Motor neuron (in vitro differentiated cells): ENCODE measurements at regions not wholly inside any gene's neighbourhood (a gene's known extent, or its start where the extent isn't known, plus 50 kb on each side); places are given as distances from the start of the nearest gene placed in this dataset.
A peak's percentile ranks its signal among the peaks of the same experiment; 100 is the strongest.

ENCODE experiments used
- ATAC-seq, 8 experiments: fragments of 200-7000 bp; cut with Tn5 transposase; replicated peaks in 6 of 8; 2 replicates each; pipeline ENCODE4 v1.8.0; 2021; ENCODE audit warnings: mild to moderate bottlenecking in 8 of 8, moderate library complexity in 8 of 8
- H3K27ac ChIP-seq, 2 donors: fragments of 250-450 bp; sonication (Bioruptor Pico); 2 replicates each; pipeline ENCODE4 v1.9.0; 2021; ENCODE audit warnings: antibody characterized with exemption in 2 of 2, mild to moderate bottlenecking in 2 of 2, moderate library complexity in 1 of 2
- H3K4me1 ChIP-seq, 2 donors: fragments of 250-450 bp; sonication (Bioruptor Pico); replicated peaks in 1 of 2; 2 replicates each; pipeline ENCODE4 v1.6.1; 2021; ENCODE audit warnings: antibody characterized with exemption in 2 of 2, mild to moderate bottlenecking in 2 of 2, moderate library complexity in 1 of 2
- H3K4me3 ChIP-seq, 5 donors: fragments of 250-450 bp; sonication (Bioruptor Pico); 2 replicates each; pipeline ENCODE4 v1.9.0; 2021; ENCODE audit warnings: antibody characterized with exemption in 5 of 5, mild to moderate bottlenecking in 5 of 5, moderate library complexity in 4 of 5
- WGBS, 10 experiments: fragments of 450-650 bp; shearing (Covaris generic); methylation state at CpG; one replicate each; pipeline ENCODE4 v1.0.0; 2022; 5-methylcytosine and 5-hydroxymethylcytosine counted together
- in situ Hi-C, 9 experiments: fragments of 400-800 bp; cut with MboI; loops; one replicate each; pipeline ENCODE4 v1.15.0; 2021; ENCODE audit warnings: low sequenced_read_pairs in 9 of 9, low pct_unique_long_range_greater_than_20kb in 2 of 9; ENCODE audit not compliant: unreplicated experiment in 9 of 9

DNA sequence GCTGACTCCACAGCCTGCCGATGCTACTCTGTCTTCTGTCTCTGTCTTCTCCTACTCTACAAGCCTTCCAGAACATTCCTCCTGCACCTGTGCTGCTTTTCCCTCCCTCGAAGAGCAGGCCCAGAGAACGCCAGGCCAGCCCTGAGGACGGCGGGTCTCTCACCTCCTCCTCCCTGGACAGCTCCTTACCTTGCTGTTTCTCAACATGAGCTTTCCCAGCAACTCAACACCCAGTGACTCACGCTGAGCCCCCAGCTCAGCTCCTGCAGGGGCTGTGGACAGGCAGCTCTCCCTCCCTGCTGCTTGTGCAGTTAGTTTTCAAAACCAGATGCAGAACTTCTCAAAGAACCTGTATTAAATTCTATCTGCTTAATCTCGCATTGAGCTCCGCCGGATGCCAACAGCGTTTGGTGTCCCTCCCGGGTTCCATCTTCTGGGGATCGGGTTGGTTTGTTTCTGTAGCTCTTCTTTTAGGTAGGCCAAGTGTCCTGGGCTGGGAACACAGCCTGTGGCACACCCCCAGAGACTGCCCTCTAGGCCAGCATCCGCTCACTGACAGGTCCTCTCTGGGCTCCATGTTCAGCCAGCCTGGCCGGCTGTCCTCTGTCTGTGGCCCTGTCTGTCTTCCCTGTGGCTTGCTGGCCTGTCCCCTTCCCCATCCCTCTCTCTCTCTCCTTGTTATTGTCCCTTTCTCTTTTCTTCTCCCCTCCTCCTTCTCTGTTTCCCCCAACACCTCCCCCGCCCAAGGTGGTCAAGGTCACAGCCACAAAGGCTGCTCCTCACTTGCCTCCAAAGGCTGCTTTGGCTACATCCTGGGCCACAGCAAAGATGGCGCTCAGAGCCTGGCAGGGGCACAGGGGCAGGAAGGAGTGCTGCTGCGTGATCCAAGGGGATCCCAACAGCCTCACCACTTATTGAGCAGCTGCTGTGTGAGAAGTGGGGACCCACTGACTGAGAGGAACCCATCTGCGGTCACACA is 391.0 kb downstream of the MATN1 start:
- in situ Hi-C loops: no loop called here
- no peak overlapping the region for H3K4me3 ChIP-seq
- 27 to 91% (median 79%) methylated on average over 1 to 12 of the region's 18 CpGs; no CpG with 5 or more reads in 1 of the 10 experiments for WGBS, 10 experiments
- no peaks in the 10 kb centered on the region for H3K4me1 ChIP-seq
- ATAC-seq: no peak
- H3K27ac ChIP-seq: no peak overlapping the region

DNA sequence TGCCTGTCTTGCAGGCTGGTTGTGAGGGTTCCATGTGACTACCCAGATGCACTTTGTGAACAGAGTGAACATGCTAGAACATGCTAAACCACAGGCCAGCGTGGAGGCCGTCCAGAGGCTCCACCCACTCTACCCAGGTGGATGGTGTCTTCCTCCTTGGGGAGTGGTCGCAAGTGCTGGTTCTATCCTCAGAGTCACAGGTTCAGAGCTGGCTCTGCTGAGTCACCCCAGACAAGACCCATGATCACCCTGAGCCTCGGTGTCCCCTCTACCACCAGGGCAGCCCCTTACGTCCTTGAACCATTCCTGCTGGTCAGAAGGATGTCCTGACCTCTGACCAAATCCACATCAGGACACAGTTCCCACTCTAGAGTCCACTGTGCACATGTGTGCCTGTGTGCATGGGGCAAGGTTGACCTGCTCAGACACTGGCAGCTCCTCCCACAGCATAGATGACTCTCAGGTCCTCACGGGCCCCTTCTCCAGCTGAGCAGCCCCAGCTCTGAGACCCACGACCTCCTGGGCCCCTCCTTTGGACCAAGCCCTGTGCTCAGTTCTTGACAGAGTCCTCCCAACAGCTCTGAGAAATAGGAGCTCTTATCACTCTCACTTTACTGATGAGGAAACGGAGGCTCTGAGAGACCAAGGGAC is 391.8 kb downstream of the MATN1 start:
- Histone ChIP-seq H3K4me1 (no peaks in the 10 kb centered on the region), H3K27ac (no peak overlapping the region), H3K4me3 (no peak overlapping the region)
- WGBS, 10 experiments: 0 to 97% (median 62%) methylated on average over 1 to 4 of the region's 8 CpGs; no CpG with 5 or more reads in 4 of the 10 experiments
- in situ Hi-C loops: no loop called here
- no peak for ATAC-seq

DNA sequence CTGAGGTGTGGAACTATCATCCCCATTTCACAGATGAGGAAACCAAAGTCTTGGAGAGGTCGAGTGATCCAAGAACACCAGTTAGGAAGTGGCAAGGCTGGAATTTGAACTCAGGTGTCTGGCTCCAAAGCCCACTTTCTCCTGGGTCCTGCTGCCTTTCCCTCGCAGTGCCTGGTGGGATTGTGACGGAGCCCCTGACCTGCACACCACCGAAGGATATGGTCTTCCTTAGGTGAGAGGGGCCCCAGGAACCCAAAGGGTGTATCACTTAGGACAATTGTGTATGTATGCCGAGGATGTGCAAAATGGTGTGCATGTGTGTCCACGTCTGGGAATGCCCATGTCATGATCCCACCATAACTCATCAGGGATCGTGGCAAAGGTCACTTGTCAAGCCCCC is 392.7 kb downstream of the MATN1 start:
- no peak for ATAC-seq
- H3K27ac ChIP-seq: no peak overlapping the region
- H3K4me1 ChIP-seq: no peaks in the 10 kb centered on the region
- WGBS, 10 experiments: 0 to 94% (median 68%) methylated on average over 1 to 4 of the region's 7 CpGs; no CpG with 5 or more reads in 4 of the 10 experiments
- in situ Hi-C loops: no loop called here
- no peak overlapping the region for H3K4me3 ChIP-seq

GRCh38 chr1:30329802-30330557 is 393.4 kb downstream of the MATN1 start:
- 20 to 100% (median 75%) methylated on average over 1 to 11 of the region's 15 CpGs; no CpG with 5 or more reads in 2 of the 10 experiments for WGBS, 10 experiments
- no peak overlapping the region for H3K27ac ChIP-seq
- ATAC-seq: no peak
- no peak overlapping the region for H3K4me3 ChIP-seq
- in situ Hi-C loops: no loop called here
- no peaks in the 10 kb centered on the region for H3K4me1 ChIP-seq

DNA sequence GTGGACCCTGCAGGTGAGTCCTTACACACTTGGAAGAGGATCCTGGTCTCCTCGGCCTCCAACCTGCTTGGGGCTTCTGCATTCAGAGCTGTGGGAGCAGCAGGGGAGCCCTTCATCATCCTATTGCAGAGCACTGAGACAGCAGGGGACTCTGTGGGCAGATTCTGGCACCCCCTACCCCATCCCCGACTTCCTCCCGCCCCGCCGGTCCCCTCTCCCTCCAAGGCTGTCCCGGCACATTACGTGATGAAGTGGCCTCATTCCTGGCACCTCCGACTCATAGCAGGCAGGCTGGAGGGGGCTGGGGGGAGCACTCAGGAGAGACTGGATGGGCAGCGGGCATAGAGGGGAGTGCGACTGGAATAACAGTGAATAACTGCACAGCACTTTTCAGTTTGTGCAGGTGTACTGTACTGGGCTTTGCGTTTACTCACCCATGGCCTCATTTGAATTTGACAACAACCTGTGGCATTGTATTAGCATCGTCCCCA is 394.1 kb downstream of the MATN1 start:
- Histone ChIP-seq H3K4me3 (no peak overlapping the region), H3K27ac (no peak overlapping the region), H3K4me1 (no peaks in the 10 kb centered on the region)
- in situ Hi-C loops: no loop called here
- WGBS, 10 experiments: 0 to 90% (median 62%) methylated on average over 1 to 5 of the region's 12 CpGs; no CpG with 5 or more reads in 6 of the 10 experiments
- ATAC-seq: no peak

DNA sequence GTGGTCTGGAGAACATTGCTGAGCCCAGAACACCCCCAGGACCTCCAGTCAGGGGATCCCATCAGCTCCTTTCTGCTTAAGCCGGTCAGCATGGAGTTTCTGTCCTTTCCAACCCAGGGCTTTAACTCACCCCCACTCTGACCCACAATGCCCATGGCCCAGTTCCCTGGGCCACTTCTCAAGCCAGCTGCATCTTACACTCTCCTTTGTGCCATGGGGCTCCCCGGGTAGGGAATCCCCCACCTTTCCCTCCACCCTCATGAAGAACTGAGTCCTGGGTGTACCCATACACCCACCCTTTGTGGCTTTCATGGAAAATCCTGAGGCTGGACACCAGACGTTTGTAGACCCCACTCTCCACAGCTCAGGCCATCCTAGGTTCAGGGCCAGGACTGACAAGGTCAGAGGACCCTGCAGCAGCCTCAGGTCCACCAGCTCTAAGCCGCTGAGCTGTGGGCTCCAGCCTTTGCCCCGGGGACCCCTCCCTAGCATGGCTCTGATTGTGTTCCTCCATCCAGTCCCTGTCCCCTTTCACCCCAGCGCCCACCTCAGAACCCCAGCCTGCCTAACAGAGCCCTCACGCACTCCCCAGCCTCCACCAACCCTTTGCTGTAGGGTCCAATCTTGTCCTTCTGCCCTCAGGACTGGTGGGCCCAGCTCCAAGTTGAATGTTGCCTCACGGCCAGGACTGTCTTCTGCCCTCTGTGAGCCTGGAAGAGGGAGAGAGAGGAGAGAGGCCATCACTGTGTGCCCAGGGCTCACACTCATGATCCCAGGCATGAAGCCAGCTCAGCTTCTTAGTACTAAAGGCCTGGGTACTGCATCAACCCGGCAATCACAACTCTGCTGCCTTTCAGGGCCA is 394.8 kb downstream of the MATN1 start:
- no peak overlapping the region for H3K27ac ChIP-seq
- in situ Hi-C loops: no loop called here
- no peak overlapping the region for H3K4me3 ChIP-seq
- ATAC-seq: no peak
- H3K4me1 ChIP-seq: no peaks in the 10 kb centered on the region
- 10 to 94% (median 74%) methylated on average over 2 to 4 of the region's 9 CpGs; no CpG with 5 or more reads in 5 of the 10 experiments for WGBS, 10 experiments

DNA sequence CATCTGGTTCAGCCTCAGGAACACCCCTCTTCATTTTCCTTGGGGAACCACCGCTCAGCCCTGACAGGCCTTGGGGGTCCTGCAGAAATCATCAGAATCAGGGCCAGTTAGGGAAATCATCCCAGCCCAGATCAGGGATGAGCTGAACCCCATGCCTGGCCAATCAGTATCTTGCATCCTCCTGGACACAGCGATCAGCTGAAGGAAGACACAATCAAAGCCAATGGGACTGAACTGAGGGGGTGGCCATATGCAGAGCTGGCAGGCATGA is 395.4 kb downstream of the MATN1 start:
- no peak overlapping the region for H3K27ac ChIP-seq
- WGBS, 10 experiments: 0 to 100% (median 100%) methylated on average over 1 to 2 of the region's 2 CpGs; no CpG with 5 or more reads in 5 of the 10 experiments
- H3K4me1 ChIP-seq: no peaks in the 10 kb centered on the region
- in situ Hi-C loops: no loop called here
- H3K4me3 ChIP-seq: no peak overlapping the region
- no peak for ATAC-seq

- Histone ChIP-seq H3K4me3 (no peak overlapping the region), H3K27ac (no peak overlapping the region), H3K4me1 (peaks cover 0 to 2% of the 10 kb centered on the region in 2 donors)
- 0 to 100% (median 76%) methylated on average over 2 to 11 of the region's 13 CpGs; no CpG with 5 or more reads in 1 of the 10 experiments for WGBS, 10 experiments
- in situ Hi-C loops: no loop called here
- ATAC-seq: no peak
These were observed 395.9 kb downstream of the MATN1 start for GRCh38 chr1:30327370-30328099.

GRCh38 chr1:30325999-30326398 is 397.4 kb downstream of the MATN1 start:
- peaks cover 0 to 16% of the 10 kb centered on the region in 2 donors for H3K4me1 ChIP-seq
- ATAC-seq: no peak
- in situ Hi-C loops: no loop called here
- 20 to 83% (median 45%) methylated on average over 1 to 4 of the region's 6 CpGs; no CpG with 5 or more reads in 4 of the 10 experiments for WGBS, 10 experiments
- H3K4me3 ChIP-seq: no peak overlapping the region
- H3K27ac ChIP-seq: no peak overlapping the region

- WGBS, 10 experiments: 12 to 84% (median 82%) methylated on average over 1 to 10 of the region's 12 CpGs; no CpG with 5 or more reads in 4 of the 10 experiments
- in situ Hi-C loops: no loop called here
- Histone ChIP-seq H3K4me3 (no peak overlapping the region), H3K27ac (no peak overlapping the region), H3K4me1 (peaks cover 0 to 22% of the 10 kb centered on the region in 2 donors)
- peak in 1 of 8 experiments; percentile 17 for ATAC-seq
These were observed 398.1 kb downstream of the MATN1 start for GRCh38 chr1:30325085-30325935.
